ENCODE measurements at regions not wholly inside any gene's neighbourhood (a gene's known extent, or its start where the extent isn't known, plus 50 kb on each side); places are given as distances from the start of the nearest gene placed in this dataset.

GRCh38 chr7:14988941-14989340 lies 86.4 kb upstream of the DGKB start:
- Histone ChIP-seq H3K4me1 (ENCODE audit: control insufficient read depth, insufficient read depth, low read length) (no peaks in the 10 kb centered on the region), H3K27ac (ENCODE audit: low read length) (no peak overlapping the region), H3K4me3 (ENCODE audit: low read depth in 2 of 2, low read length in 2 of 2) (no peak overlapping the region), H3K36me3 (ENCODE audit: control insufficient read depth, insufficient read depth, low read length) (no peaks in the 10 kb centered on the region), H3K9me3 (ENCODE audit: control insufficient read depth, insufficient read depth, low read depth, low read length) (no peaks in the 10 kb centered on the region), H3K27me3 (ENCODE audit: control insufficient read depth, insufficient read depth, low read length) (no peaks in the 10 kb centered on the region)
- ChIA-PET CTCF (no interaction called here), POLR2A (no interaction called here)
- in situ Hi-C loops (cut with HindIII; ENCODE audit: low pct_unique_long_range_greater_than_20kb, low sequenced_read_pairs), result no loop called here
- intact Hi-C loops (cut with micrococcal nuclease; ENCODE audit: unreplicated experiment), result no loop called here
- BruUV-seq (replicated peaks), result no TSS peak
- DNase-seq (ENCODE audit: low read depth, low spot score) (no peak), ATAC-seq (no peak)
- TF ChIP-seq SIN3A (IDR thresholded peaks at IDR 0.05; ENCODE audit: borderline replicate concordance, insufficient read depth, low read depth, low read length), result no peak
- TF ChIP-seq POLR2AphosphoS5 (IDR thresholded peaks at IDR 0.05; ENCODE audit: low read depth, low read length), result no peak
- no peak for TF ChIP-seq TCF7L2 (IDR thresholded peaks at IDR 0.05; ENCODE audit: low read depth, low read length)

DNA sequence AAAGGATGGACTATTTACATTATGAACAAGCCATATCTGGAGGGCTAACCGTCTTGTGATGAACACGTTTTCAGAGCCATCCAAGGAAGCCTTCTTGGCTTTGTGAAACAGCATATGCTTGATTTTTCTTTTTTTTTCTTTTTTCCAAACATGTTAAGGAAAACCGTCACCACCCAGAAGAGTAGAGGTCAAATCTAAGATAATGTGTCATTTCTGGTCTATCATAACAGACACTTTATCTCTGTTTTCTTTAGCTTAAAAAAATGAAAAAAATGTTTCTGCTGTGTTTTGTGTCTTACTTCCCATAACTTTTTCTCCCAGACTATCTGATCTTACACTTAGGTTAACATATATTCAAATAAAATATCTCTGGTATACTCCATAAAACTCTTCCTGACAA lies 76.1 kb upstream of the DGKB start:
- Histone ChIP-seq H3K4me3 (ENCODE audit: low read depth in 2 of 2, low read length in 2 of 2) (no peak overlapping the region), H3K27me3 (ENCODE audit: control insufficient read depth, insufficient read depth, low read length) (no peaks in the 10 kb centered on the region), H3K27ac (ENCODE audit: low read length) (no peak overlapping the region), H3K9me3 (ENCODE audit: control insufficient read depth, insufficient read depth, low read depth, low read length) (peaks cover 5% of the 10 kb centered on the region), H3K4me1 (ENCODE audit: control insufficient read depth, insufficient read depth, low read length) (no peaks in the 10 kb centered on the region), H3K36me3 (ENCODE audit: control insufficient read depth, insufficient read depth, low read length) (no peaks in the 10 kb centered on the region)
- intact Hi-C loops (cut with micrococcal nuclease; ENCODE audit: unreplicated experiment) (no loop called here), in situ Hi-C loops (cut with HindIII; ENCODE audit: low pct_unique_long_range_greater_than_20kb, low sequenced_read_pairs) (no loop called here)
- DNase-seq (ENCODE audit: low read depth, low spot score) (no peak), ATAC-seq (no peak)
- POLR2A ChIA-PET, result no interaction called here
- no TSS peak for BruUV-seq (replicated peaks)
- CTCF ChIA-PET, result no interaction called here
- TF ChIP-seq CTCF (IDR thresholded peaks at IDR 0.05), result no peak
- TF ChIP-seq SIN3A (IDR thresholded peaks at IDR 0.05; ENCODE audit: borderline replicate concordance, insufficient read depth, low read depth, low read length), result no peak
- TF ChIP-seq POLR2AphosphoS5 (IDR thresholded peaks at IDR 0.05; ENCODE audit: low read depth, low read length), result no peak
- TF ChIP-seq REST (IDR thresholded peaks at IDR 0.05; ENCODE audit: insufficient read depth in 1 of 2, low read depth in 2 of 2, low read length in 1 of 2), result no peak
- no peak for TF ChIP-seq TCF7L2 (IDR thresholded peaks at IDR 0.05; ENCODE audit: low read depth, low read length)

- Histone ChIP-seq H3K27ac (ENCODE audit: low read length) (no peak overlapping the region), H3K9me3 (ENCODE audit: control insufficient read depth, insufficient read depth, low read depth, low read length) (peaks cover 5% of the 10 kb centered on the region), H3K36me3 (ENCODE audit: control insufficient read depth, insufficient read depth, low read length) (no peaks in the 10 kb centered on the region), H3K27me3 (ENCODE audit: control insufficient read depth, insufficient read depth, low read length) (no peaks in the 10 kb centered on the region), H3K4me1 (ENCODE audit: control insufficient read depth, insufficient read depth, low read length) (no peaks in the 10 kb centered on the region), H3K4me3 (ENCODE audit: low read depth in 2 of 2, low read length in 2 of 2) (no peak overlapping the region)
- no TSS peak for BruUV-seq (replicated peaks)
- ATAC-seq, result no peak
- ChIA-PET POLR2A (no interaction called here), CTCF (no interaction called here)
- no peak for TF ChIP-seq POLR2AphosphoS5 (IDR thresholded peaks at IDR 0.05; ENCODE audit: low read depth, low read length)
- no peak for TF ChIP-seq TCF7L2 (IDR thresholded peaks at IDR 0.05; ENCODE audit: low read depth, low read length)
- no peak for TF ChIP-seq CTCF (IDR thresholded peaks at IDR 0.05)
- no peak for TF ChIP-seq SIN3A (IDR thresholded peaks at IDR 0.05; ENCODE audit: borderline replicate concordance, insufficient read depth, low read depth, low read length)
- no peak for TF ChIP-seq REST (IDR thresholded peaks at IDR 0.05; ENCODE audit: insufficient read depth in 1 of 2, low read depth in 2 of 2, low read length in 1 of 2)
- intact Hi-C loops (cut with micrococcal nuclease; ENCODE audit: unreplicated experiment) (no loop called here), in situ Hi-C loops (cut with HindIII; ENCODE audit: low pct_unique_long_range_greater_than_20kb, low sequenced_read_pairs) (no loop called here)
- DNase-seq (ENCODE audit: low read depth, low spot score), result no peak
Measured at GRCh38 chr7:14974688-14975087, 72.1 kb upstream of the DGKB start.
